NT2/D1 (cell line): ENCODE measurements at regions not wholly inside any gene's neighbourhood (a gene's known extent, or its start where the extent isn't known, plus 50 kb on each side); places are given as distances from the start of the nearest gene placed in this dataset.

ENCODE experiments used
- SUZ12 ChIP-seq: IDR thresholded peaks from 2 replicates; pipeline ENCODE4 v1.6.1; 2011; ENCODE audit not compliant: insufficient read length, insufficient read depth; ENCODE audit errors: extremely low read depth
- YY1 ChIP-seq: IDR thresholded peaks from 2 replicates; pipeline ENCODE4 v1.6.1; 2011; ENCODE audit not compliant: insufficient read length, insufficient read depth
- ZNF274 ChIP-seq: IDR thresholded peaks from 2 replicates; pipeline ENCODE4 v1.6.1; 2011; ENCODE audit warnings: mild to moderate bottlenecking, low read depth, low read length

DNA sequence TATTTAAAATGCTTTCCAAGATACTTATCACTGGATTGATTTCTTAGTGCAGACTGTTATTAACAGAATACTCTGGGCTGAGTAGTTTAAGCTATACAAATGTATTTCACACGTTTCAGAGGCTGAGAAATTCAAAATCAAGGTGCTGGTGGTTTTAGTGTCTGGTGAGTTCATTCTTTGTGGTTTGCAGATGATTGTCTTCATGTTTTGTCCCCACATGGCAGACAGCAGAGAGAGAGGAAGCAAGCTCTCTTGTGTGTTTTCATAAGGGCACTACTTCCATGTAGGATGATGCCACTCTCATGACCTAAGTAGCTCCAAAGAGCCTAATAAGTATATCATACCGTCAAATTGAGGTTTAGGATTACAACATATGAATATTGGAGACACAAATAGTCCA lies 1348.9 kb upstream of the FLRT2 start:
- no peak for TF ChIP-seq SUZ12
- TF ChIP-seq YY1 = no peak
- no peak for TF ChIP-seq ZNF274
